ENCODE measurements at regions not wholly inside any gene's neighbourhood (a gene's known extent, or its start where the extent isn't known, plus 50 kb on each side); places are given as distances from the start of the nearest gene placed in this dataset.

- no peaks in the 10 kb centered on the region for H3K36me3 ChIP-seq (ENCODE audit: low read depth)
- intact Hi-C loops (cut with micrococcal nuclease; ENCODE audit: unreplicated experiment), result no loop called here
- POLR2A ChIA-PET (ENCODE audit: unreplicated experiment), result no interaction called here
Measured at GRCh38 chr12:67390273-67390672, 121.1 kb downstream of the CAND1 start.

GRCh38 chr12:67391034-67391433, 121.9 kb downstream of the CAND1 start:
- TF ChIP-seq CTCF (conservative IDR thresholded peaks at IDR 0.05), result no peak
- no peak for TF ChIP-seq EZH2 (IDR thresholded peaks at IDR 0.05; ENCODE audit: low read depth)
- intact Hi-C loops (cut with micrococcal nuclease; ENCODE audit: unreplicated experiment), result no loop called here
- CTCF ChIA-PET, result no interaction called here
- H3K4me3 ChIP-seq, result no peak overlapping the region
- no peaks in the 10 kb centered on the region for H3F3A ChIP-seq (ENCODE audit: insufficient read depth, low read depth)
- H3K9me2 ChIP-seq (ENCODE audit: insufficient read depth), result no peaks in the 10 kb centered on the region
- no TSS peak for BruUV-seq (replicated peaks)
- H3K4me2 ChIP-seq, result no peak overlapping the region
- H3K27ac ChIP-seq, result no peak overlapping the region
- H3K9me3 ChIP-seq (ENCODE audit: insufficient read depth, low read depth), result no peaks in the 10 kb centered on the region
- H3K4me1 ChIP-seq (replicated peaks; ENCODE audit: insufficient read depth), result peaks cover 8% of the 10 kb centered on the region; the same call in 1 of the 2 replicates
- no peak for DNase-seq
- no peak overlapping the region for H2AFZ ChIP-seq
- H3K79me2 ChIP-seq (ENCODE audit: low read depth), result no peaks in the 10 kb centered on the region
- H4K20me1 ChIP-seq (ENCODE audit: insufficient read depth), result no peaks in the 10 kb centered on the region
- POLR2A ChIA-PET (ENCODE audit: unreplicated experiment), result no interaction called here
- H3K36me3 ChIP-seq (ENCODE audit: low read depth), result no peaks in the 10 kb centered on the region
- H3K27me3 ChIP-seq (ENCODE audit: insufficient read depth, low read depth), result no peaks in the 10 kb centered on the region

More at GRCh38 chr12:67390273-67390672, 121.1 kb downstream of the CAND1 start:
- Histone ChIP-seq H3K79me2 (ENCODE audit: low read depth) (no peaks in the 10 kb centered on the region), H3K9me3 (ENCODE audit: insufficient read depth, low read depth) (no peaks in the 10 kb centered on the region), H2AFZ (no peak overlapping the region), H3K27me3 (ENCODE audit: insufficient read depth, low read depth) (no peaks in the 10 kb centered on the region), H3K4me3 (no peak overlapping the region), H4K20me1 (ENCODE audit: insufficient read depth) (no peaks in the 10 kb centered on the region), H3K27ac (no peak overlapping the region), H3K4me2 (no peak overlapping the region), H3K4me1 (replicated peaks; ENCODE audit: insufficient read depth) (peaks cover 8% of the 10 kb centered on the region; the same call in 1 of the 2 replicates), H3F3A (ENCODE audit: insufficient read depth, low read depth) (no peaks in the 10 kb centered on the region), H3K9me2 (ENCODE audit: insufficient read depth) (no peaks in the 10 kb centered on the region)
- CTCF ChIA-PET, result no interaction called here
- no TSS peak for BruUV-seq (replicated peaks)
- no peak for DNase-seq
- TF ChIP-seq CTCF (conservative IDR thresholded peaks at IDR 0.05) (no peak), EZH2 (IDR thresholded peaks at IDR 0.05; ENCODE audit: low read depth) (no peak)

GRCh38 chr12:67391656-67392055, 122.5 kb downstream of the CAND1 start:
- BruUV-seq (replicated peaks), result no TSS peak
- ChIA-PET POLR2A (ENCODE audit: unreplicated experiment) (no interaction called here), CTCF (interaction anchor here (0.7 kb wide), 1 partner anchor 1330 kb away, joined by 10 read pairs; no protein-coding TSS in a partner anchor)
- Histone ChIP-seq H4K20me1 (ENCODE audit: insufficient read depth) (no peaks in the 10 kb centered on the region), H3K4me1 (replicated peaks; ENCODE audit: insufficient read depth) (peaks cover 8% of the 10 kb centered on the region; the same call in 1 of the 2 replicates), H3K4me3 (no peak overlapping the region), H3F3A (ENCODE audit: insufficient read depth, low read depth) (no peaks in the 10 kb centered on the region), H3K9me3 (ENCODE audit: insufficient read depth, low read depth) (no peaks in the 10 kb centered on the region), H3K27ac (no peak overlapping the region), H3K36me3 (ENCODE audit: low read depth) (no peaks in the 10 kb centered on the region), H2AFZ (no peak overlapping the region), H3K79me2 (ENCODE audit: low read depth) (no peaks in the 10 kb centered on the region), H3K27me3 (ENCODE audit: insufficient read depth, low read depth) (no peaks in the 10 kb centered on the region), H3K4me2 (no peak overlapping the region), H3K9me2 (ENCODE audit: insufficient read depth) (no peaks in the 10 kb centered on the region)
- TF ChIP-seq EZH2 (IDR thresholded peaks at IDR 0.05; ENCODE audit: low read depth), result no peak
- no peak for TF ChIP-seq CTCF (conservative IDR thresholded peaks at IDR 0.05)
- intact Hi-C loops (cut with micrococcal nuclease; ENCODE audit: unreplicated experiment), result no loop called here
- DNase-seq, result no peak
